ENCODE measurements at regions not wholly inside any gene's neighbourhood (a gene's known extent, or its start where the extent isn't known, plus 50 kb on each side); places are given as distances from the start of the nearest gene placed in this dataset.

GRCh38 chr1:175841738-175842187 lies 98.4 kb upstream of the TNR start (continued):
- peak; percentile 73 for TF ChIP-seq HIC1 (tag by site-specific recombination; IDR thresholded peaks at IDR 0.05)
- TF ChIP-seq ZNF214 (tag by site-specific recombination; IDR thresholded peaks at IDR 0.05; ENCODE audit: borderline replicate concordance) = no peak
- TF ChIP-seq ZNF280D (tag by site-specific recombination; IDR thresholded peaks at IDR 0.05) = no peak
- TF ChIP-seq ZNF398 (tag by site-specific recombination; IDR thresholded peaks at IDR 0.05) = peak; percentile 56
- TF ChIP-seq KLF17 (tag by site-specific recombination; IDR thresholded peaks at IDR 0.05) = peak; percentile 98
- TF ChIP-seq ZSCAN18 (tag by site-specific recombination; IDR thresholded peaks at IDR 0.05) = no peak
- TF ChIP-seq ZNF510 (tag by site-specific recombination; IDR thresholded peaks at IDR 0.05; ENCODE audit: insufficient replicate concordance) = no peak
- TF ChIP-seq ZNF621 (tag by site-specific recombination; IDR thresholded peaks at IDR 0.05) = no peak
- TF ChIP-seq SP3 (tag by site-specific recombination; IDR thresholded peaks at IDR 0.05) = no peak
- TF ChIP-seq PATZ1 (tag by site-specific recombination; IDR thresholded peaks at IDR 0.05) = peak; percentile 83
- peak; percentile 84 for TF ChIP-seq PRDM4 (tag by site-specific recombination; IDR thresholded peaks at IDR 0.05)
